ENCODE measurements at regions not wholly inside any gene's neighbourhood (a gene's known extent, or its start where the extent isn't known, plus 50 kb on each side); places are given as distances from the start of the nearest gene placed in this dataset.

GRCh38 chr13:44040070-44040817 lies 160.5 kb downstream of the LACC1 start:
- H3K4me3 ChIP-seq (ENCODE audit: low read depth, low read length) = no peak overlapping the region
- in situ Hi-C loops (cut with HindIII; ENCODE audit: low sequenced_read_pairs) = no loop called here
- TF ChIP-seq CTCF (IDR thresholded peaks at IDR 0.05; ENCODE audit: low read depth, low read length) = no peak
- peak; percentile 82 for DNase-seq (ENCODE audit: low read depth, low spot score)

GRCh38 chr13:44040818-44041100 lies 161.1 kb downstream of the LACC1 start:
- DNase-seq (ENCODE audit: low read depth, low spot score) = peak; percentile 80
- H3K4me3 ChIP-seq (ENCODE audit: low read depth, low read length) = no peak overlapping the region
- no peak for TF ChIP-seq CTCF (IDR thresholded peaks at IDR 0.05; ENCODE audit: low read depth, low read length)
- in situ Hi-C loops (cut with HindIII; ENCODE audit: low sequenced_read_pairs) = no loop called here

- in situ Hi-C loops (cut with HindIII; ENCODE audit: low sequenced_read_pairs) = no loop called here
- TF ChIP-seq CTCF (IDR thresholded peaks at IDR 0.05; ENCODE audit: low read depth, low read length) = no peak
- DNase-seq (ENCODE audit: low read depth, low spot score) = peak; percentile 61
- H3K4me3 ChIP-seq (ENCODE audit: low read depth, low read length) = no peak overlapping the region
These were observed 165.0 kb downstream of the LACC1 start for GRCh38 chr13:44044547-44045179.

GRCh38 chr13:44045180-44045562 lies 165.5 kb downstream of the LACC1 start:
- DNase-seq (ENCODE audit: low read depth, low spot score) = no peak
- in situ Hi-C loops (cut with HindIII; ENCODE audit: low sequenced_read_pairs) = no loop called here
- H3K4me3 ChIP-seq (ENCODE audit: low read depth, low read length) = no peak overlapping the region
- no peak for TF ChIP-seq CTCF (IDR thresholded peaks at IDR 0.05; ENCODE audit: low read depth, low read length)

GRCh38 chr13:44046428-44046827 lies 166.7 kb downstream of the LACC1 start:
- no peak for TF ChIP-seq CTCF (IDR thresholded peaks at IDR 0.05; ENCODE audit: low read depth, low read length)
- DNase-seq (ENCODE audit: low read depth, low spot score) = no peak
- no peak overlapping the region for H3K4me3 ChIP-seq (ENCODE audit: low read depth, low read length)
- in situ Hi-C loops (cut with HindIII; ENCODE audit: low sequenced_read_pairs) = no loop called here

- no peak overlapping the region for H3K4me3 ChIP-seq (ENCODE audit: low read depth, low read length)
- no peak for TF ChIP-seq CTCF (IDR thresholded peaks at IDR 0.05; ENCODE audit: low read depth, low read length)
- no peak for DNase-seq (ENCODE audit: low read depth, low spot score)
- in situ Hi-C loops (cut with HindIII; ENCODE audit: low sequenced_read_pairs) = no loop called here
These were observed 168.6 kb downstream of the LACC1 start for GRCh38 chr13:44048326-44048725.

All from astrocyte of the spinal cord (primary cell).